HG03442 (cell line): ENCODE measurements at regions not wholly inside any gene's neighbourhood (a gene's known extent, or its start where the extent isn't known, plus 50 kb on each side); places are given as distances from the start of the nearest gene placed in this dataset.
"Not testable (repeated sequence)": the region's sequence is repeated elsewhere in the genome, so short reads cannot be mapped to it uniquely, and the experiment has no call there.

Source experiments
- ATAC-seq: cut with Tn5 transposase; IDR thresholded peaks from one replicate; pipeline ENCODE4 v1.9.1; 2021; ENCODE audit warnings: mild to moderate bottlenecking, moderate library complexity; ENCODE audit not compliant: unreplicated experiment

- no peak for ATAC-seq
These were observed 178.0 kb downstream of the FOXG1 start for GRCh38 chr14:28944605-28945004.

- no peak for ATAC-seq
These were observed 179.7 kb downstream of the FOXG1 start for GRCh38 chr14:28946267-28946666.

GRCh38 chr14:28949503-28949902, 182.9 kb downstream of the FOXG1 start:
- no peak for ATAC-seq

DNA sequence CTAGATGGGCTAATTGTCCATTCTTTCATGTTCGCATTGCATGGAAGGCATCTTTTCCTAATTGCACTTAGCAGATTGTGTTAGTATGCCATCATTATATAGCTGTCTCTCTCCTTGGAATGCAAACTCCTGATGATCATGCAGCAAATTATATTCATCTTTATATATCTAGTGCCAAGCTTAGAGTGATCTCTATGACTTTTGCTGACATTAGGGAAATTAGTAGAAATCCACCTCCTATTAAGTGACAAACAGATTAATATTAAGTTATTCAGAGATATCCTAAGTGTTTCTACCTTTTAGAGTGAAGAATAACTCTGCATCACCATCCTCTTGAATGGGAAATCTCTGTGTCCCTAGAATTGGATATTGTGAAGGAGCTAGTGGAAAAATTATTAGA, 185.6 kb downstream of the FOXG1 start:
- ATAC-seq: no peak

- ATAC-seq: no peak
These were observed 186.1 kb downstream of the FOXG1 start for GRCh38 chr14:28952666-28953065.

DNA sequence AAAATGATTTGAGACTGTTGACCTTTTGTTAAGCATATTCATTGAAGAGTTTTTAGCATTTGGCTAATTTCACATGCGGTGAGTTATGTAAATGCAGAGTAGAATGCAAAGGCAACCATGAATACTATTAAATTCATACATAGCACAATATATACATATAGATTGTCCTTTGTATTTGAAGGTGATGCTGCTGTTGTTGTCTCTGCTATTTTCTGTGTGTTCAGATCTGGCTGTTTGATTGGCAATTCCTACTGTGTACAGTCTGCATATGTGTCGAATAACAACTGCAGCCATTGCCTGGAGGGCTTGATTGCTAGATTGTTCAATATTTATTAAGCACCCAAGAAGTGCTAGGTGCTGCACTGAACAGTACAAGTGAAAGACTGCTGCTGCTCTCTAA, 187.4 kb downstream of the FOXG1 start:
- no peak for ATAC-seq

DNA sequence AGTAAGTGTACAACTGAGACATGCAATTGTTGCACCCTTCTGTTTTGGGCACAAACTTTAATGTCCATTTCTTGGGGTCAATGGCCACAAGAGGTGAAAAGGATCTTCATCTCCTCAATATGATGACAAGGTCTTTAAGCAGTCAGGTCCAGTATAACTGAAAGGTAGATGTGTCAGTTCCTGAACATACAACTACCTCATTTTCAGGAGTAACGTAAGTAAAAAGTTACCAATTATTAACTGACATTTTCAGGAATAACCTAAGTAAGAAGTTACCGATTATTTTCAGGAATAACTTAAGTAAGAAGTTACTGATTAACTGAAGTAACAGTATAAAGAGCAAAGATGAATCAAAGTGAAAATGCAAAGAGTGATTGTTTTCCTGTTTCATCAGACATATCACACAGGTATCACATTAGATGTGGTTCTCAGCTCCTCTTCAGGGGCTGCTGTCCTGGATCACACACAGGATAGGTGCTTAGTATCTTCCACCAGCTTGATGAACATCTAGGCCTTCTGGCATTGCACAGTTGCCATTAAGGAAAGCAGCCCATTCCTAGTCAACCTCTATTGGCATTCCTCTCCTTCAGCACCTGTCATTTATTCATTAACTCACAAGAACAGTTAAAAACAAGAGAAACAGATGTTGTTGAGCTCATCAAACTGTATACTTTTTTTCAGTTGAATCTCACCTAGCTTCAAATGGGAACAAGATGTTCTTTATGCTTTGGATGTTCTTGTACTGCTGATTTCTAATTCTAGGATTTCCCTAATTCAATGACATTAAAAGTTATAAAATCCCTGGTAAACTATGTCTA, 200.0 kb downstream of the FOXG1 start:
- ATAC-seq: peak; percentile 78

GRCh38 chr14:28975084-28975483, 208.5 kb downstream of the FOXG1 start:
- no peak for ATAC-seq

GRCh38 chr14:28982228-28982627, 215.6 kb downstream of the FOXG1 start:
- no peak for ATAC-seq

- ATAC-seq: no peak
These were observed 216.7 kb downstream of the FOXG1 start for GRCh38 chr14:28983279-28983678.

- no peak for ATAC-seq
These were observed 220.9 kb downstream of the FOXG1 start for GRCh38 chr14:28987516-28987915.

DNA sequence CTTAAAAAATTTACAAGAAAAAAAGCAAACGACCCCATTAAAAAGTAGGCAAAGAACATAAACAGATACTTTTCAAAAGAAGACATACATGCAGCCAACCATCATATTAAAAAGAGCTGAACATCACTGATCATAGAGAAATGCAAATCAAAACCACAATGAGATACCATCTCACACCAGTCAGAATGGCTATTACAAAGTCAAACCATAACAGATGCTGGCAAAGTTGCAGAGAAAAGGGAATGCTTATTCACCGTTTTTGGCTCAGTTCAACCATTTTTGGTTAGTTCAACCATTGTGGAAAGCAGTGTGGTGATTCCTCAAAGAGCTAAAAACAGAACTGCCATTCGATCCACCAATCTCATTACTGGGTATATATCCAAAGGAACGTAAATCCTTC, 230.6 kb downstream of the FOXG1 start:
- not testable (repeated sequence) for ATAC-seq

DNA sequence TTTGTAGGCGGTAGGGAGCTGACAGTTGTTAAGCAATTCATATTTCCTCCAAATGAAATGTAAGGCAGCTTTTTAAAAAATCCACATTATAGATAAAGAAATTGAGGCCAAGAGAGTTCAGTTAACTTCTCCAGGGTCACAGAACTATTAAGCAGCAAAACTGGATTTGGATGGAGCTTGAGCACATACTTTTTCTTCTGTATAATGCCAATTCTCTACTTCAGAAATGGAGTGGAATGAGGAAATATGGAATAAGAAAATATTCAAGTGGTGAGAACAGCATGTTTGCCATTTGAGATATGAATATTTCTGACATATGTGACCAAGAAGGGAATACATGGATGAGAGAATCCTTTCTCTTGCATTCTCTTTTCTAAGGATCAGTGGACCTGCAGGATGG, 233.1 kb downstream of the FOXG1 start:
- no peak for ATAC-seq

DNA sequence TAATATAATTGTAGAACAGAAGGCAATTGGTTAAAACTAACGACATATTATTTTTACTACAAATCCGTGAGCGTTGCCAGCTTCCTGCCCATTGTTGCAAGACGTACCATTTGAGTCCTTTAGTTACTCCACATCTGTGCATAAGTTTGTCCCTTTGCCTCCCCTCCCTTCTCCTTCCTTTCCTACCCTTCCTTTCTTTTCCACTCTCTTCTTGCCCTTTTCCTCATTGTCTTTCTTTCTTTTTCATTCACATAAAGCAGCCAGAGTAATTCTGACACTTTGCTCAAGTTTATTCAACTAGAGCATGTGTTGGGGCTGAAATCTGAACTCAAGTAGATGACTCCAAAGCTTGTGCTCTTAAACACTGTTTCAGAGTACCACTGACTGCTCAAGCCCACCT, 239.1 kb downstream of the FOXG1 start:
- ATAC-seq: no peak

- ATAC-seq: no peak
These were observed 241.4 kb downstream of the FOXG1 start for GRCh38 chr14:29007990-29008389.

DNA sequence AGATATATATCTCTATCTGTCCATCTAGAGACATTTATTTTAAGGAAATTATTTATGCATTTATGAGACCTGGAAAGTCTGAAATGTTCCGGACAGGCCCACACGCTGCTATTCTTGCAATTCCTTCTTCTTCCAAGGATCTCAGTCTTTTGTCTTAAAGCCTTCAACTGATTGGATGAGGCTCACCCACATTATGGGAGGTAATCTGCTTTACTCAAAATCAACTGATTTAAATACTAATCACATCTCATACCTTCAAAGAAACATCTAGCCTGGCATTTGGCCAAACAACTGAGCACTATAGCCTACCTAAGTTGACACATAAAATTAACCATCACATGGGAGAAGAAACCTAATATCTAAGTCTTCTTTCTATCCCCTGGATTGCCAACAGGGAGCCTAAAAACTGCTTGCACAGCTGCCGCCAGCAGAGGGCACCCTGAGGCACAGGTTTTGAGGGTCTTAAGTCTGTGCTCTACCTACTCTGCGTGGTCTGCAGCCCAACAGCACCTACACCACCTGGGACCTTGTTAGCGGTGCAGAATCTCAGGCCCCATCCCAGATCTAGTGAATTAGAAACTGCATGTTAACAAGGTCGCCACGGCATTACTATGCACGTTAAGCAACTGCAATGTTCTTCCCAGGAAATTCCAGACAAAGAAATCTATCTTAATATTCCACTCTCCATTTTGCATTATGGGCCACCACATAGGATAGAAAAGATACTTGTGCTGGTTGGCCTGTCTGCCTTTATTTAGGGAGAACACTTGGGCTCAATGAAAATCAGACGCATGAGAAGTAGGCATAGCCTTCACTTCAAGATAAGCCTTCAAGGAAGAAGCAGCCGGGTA, 249.7 kb downstream of the FOXG1 start:
- ATAC-seq: peak; percentile 72

DNA sequence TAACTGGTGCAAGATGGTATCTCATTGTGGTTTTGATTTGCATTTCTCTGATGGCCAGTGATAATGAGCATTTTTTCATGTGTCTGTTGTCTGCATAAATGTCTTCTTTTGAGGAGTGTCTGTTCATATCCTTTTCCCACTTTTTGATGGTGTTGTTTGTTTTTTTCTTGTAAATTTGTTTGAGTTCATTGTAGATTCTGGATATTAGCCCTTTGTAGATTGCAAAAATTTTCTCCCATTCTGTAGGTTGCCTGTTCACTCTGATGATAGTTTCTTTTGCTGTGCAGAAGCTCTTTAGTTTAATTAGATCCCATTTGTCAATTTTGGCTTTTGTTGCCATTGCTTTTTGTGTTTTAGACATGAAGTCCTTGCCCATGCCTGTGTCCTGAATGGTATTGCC, 256.9 kb downstream of the FOXG1 start:
- not testable (repeated sequence) for ATAC-seq

GRCh38 chr14:29027441-29027840, 260.9 kb downstream of the FOXG1 start:
- not testable (repeated sequence) for ATAC-seq

DNA sequence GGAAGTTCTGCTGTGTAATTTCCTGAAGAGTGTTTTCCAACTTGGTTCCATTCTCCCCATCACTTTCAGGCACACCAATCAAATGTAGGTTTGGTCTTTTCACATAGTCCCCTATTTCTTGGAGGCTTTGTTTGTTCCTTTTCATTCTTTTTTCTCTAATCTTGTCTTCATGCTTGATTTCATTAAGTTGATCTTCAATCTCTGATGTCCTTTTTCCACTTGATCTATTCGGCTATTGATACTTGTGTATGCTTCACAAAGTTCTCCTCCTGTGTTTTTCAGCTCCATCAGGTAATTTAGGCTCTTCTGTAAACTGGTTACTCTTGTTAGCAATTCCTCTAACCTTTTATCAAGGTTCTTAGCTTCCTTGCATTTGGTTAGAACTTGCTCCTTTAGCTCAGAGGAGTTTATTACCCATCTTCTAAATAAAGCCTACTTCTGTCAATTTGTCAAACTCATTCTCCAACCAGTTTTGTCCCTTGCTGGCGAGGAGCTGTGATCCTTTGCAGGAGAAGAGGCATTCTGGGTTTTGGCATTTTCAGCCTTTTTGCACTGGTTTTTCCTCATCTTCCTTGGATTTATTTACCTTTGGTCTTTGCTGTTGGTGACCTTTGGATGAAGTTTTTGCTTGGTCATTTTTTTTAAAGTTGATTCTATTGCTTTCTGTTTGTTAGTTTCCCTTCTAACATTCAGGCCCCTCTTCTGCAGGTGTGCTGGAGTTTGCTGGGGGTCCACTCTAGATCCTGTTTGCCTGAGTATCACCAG, 261.5 kb downstream of the FOXG1 start:
- ATAC-seq: not testable (repeated sequence)

- no peak for ATAC-seq
These were observed 262.5 kb downstream of the FOXG1 start for GRCh38 chr14:29028973-29029582.

DNA sequence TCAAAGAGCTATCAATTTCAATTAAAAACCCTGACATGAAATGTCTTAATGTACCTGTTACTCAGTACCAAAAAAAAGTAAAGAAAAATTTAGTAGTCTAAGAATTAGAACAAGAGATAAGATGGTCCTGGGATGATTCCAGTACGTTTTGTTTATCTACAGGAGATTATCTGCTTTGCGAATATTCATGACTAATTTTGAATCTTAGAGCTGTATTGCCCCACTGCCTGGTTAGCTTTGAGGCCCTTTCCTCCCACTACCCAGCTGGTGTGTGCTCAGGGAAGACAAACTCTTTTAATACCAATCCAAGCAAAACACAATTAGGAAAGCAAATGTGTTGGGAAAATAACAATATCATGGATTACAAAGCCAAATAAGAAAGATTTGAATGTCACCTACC, 263.5 kb downstream of the FOXG1 start:
- no peak for ATAC-seq
